ENCODE measurements at regions not wholly inside any gene's neighbourhood (a gene's known extent, or its start where the extent isn't known, plus 50 kb on each side); places are given as distances from the start of the nearest gene placed in this dataset.

DNA sequence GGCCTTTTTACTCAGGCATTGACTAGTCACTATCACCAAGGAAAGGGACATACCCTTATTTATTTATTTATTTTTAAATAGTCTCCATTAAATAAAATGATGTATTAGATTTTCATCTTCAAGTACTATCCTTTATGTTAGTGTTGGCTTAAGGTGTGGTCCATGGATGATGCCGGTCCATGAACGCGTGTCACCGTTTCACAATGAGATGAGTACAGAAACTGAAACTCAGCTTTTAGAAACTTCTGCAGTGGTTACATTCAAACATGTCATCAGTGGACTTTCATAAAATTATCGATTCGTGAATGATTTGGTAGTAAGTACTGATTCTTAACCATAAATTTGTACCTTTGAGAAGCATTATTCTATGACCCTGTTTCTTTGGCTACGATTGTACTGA, 166.6 kb downstream of the SATB1 start:
- Histone ChIP-seq H3K27ac (ENCODE audit: low read depth, low read length) (no peak overlapping the region), H3K4me3 (ENCODE audit: low read length) (no peak overlapping the region), H3K27me3 (ENCODE audit: control insufficient read depth, insufficient read depth, low read length, poor library complexity, severe bottlenecking) (no peaks in the 10 kb centered on the region), H3K36me3 (ENCODE audit: control insufficient read depth, insufficient read depth, low read length) (no peaks in the 10 kb centered on the region), H3K9me3 (ENCODE audit: control insufficient read depth, low read length) (peaks cover 8% of the 10 kb centered on the region), H3K9ac (ENCODE audit: extremely low read depth, low read length, poor library complexity, severe bottlenecking) (no peak overlapping the region), H3K4me1 (ENCODE audit: control insufficient read depth, insufficient read depth, low read length) (no peaks in the 10 kb centered on the region)
- TF ChIP-seq CTCF (conservative IDR thresholded peaks at IDR 0.05), result no peak
- Mint-ChIP-seq H3K27me3 (ENCODE audit: insufficient read depth) (no peaks in the 10 kb centered on the region), H3K9me3 (peaks cover 2% of the 10 kb centered on the region), H3K4me3 (no peak overlapping the region), H3K27ac (no peak overlapping the region), H3K4me1 (peaks cover 5% of the 10 kb centered on the region), H3K36me3 (ENCODE audit: low read depth) (peaks cover 14% of the 10 kb centered on the region)
- DNase-seq, result no peak
- 95 to 100% methylated on average over 4 to 7 of the region's 7 CpGs for WGBS, 2 experiments (ENCODE audit: insufficient coverage in 1 of 2, insufficient read length in 1 of 2)

- Histone ChIP-seq H3K27me3 (ENCODE audit: control insufficient read depth, insufficient read depth, low read length, poor library complexity, severe bottlenecking) (no peaks in the 10 kb centered on the region), H3K27ac (ENCODE audit: low read depth, low read length) (no peak overlapping the region), H3K9me3 (ENCODE audit: control insufficient read depth, low read length) (no peaks in the 10 kb centered on the region), H3K4me3 (ENCODE audit: low read length) (no peak overlapping the region), H3K9ac (ENCODE audit: extremely low read depth, low read length, poor library complexity, severe bottlenecking) (no peak overlapping the region), H3K36me3 (ENCODE audit: control insufficient read depth, insufficient read depth, low read length) (no peaks in the 10 kb centered on the region), H3K4me1 (ENCODE audit: control insufficient read depth, insufficient read depth, low read length) (peaks cover 9% of the 10 kb centered on the region)
- no peaks in the 10 kb centered on the region for H3K9me3 Mint-ChIP-seq
- no peak for TF ChIP-seq CTCF (conservative IDR thresholded peaks at IDR 0.05)
- H3K27me3 Mint-ChIP-seq (ENCODE audit: insufficient read depth), result no peaks in the 10 kb centered on the region
- H3K27ac Mint-ChIP-seq, result no peak overlapping the region
- H3K4me1 Mint-ChIP-seq, result peaks cover 25% of the 10 kb centered on the region
- H3K36me3 Mint-ChIP-seq (ENCODE audit: low read depth), result peaks cover 9% of the 10 kb centered on the region
- DNase-seq, result no peak
- no peak overlapping the region for H3K4me3 Mint-ChIP-seq
- WGBS, 2 experiments (ENCODE audit: insufficient coverage in 1 of 2, insufficient read length in 1 of 2), result 89 to 100% methylated on average over 2 to 3 of the region's 4 CpGs
Observed at GRCh38 chr3:18252578-18252977, 172.6 kb downstream of the SATB1 start.

- H3K9me3 ChIP-seq (ENCODE audit: control insufficient read depth, low read length), result no peaks in the 10 kb centered on the region
- WGBS, 2 experiments (ENCODE audit: insufficient coverage in 1 of 2, insufficient read length in 1 of 2), result 81 to 90% methylated on average over 2 of the region's 2 CpGs
- no peak for TF ChIP-seq CTCF (conservative IDR thresholded peaks at IDR 0.05)
- no peaks in the 10 kb centered on the region for H3K27me3 Mint-ChIP-seq (ENCODE audit: insufficient read depth)
- H3K27me3 ChIP-seq (ENCODE audit: control insufficient read depth, insufficient read depth, low read length, poor library complexity, severe bottlenecking), result no peaks in the 10 kb centered on the region
- H3K4me1 ChIP-seq (ENCODE audit: control insufficient read depth, insufficient read depth, low read length), result peaks cover 9% of the 10 kb centered on the region
- H3K27ac Mint-ChIP-seq, result no peak overlapping the region
- no peaks in the 10 kb centered on the region for H3K9me3 Mint-ChIP-seq
- peaks cover 9% of the 10 kb centered on the region for H3K36me3 Mint-ChIP-seq (ENCODE audit: low read depth)
- no peak for DNase-seq
- no peak overlapping the region for H3K4me3 ChIP-seq (ENCODE audit: low read length)
- peaks cover 41% of the 10 kb centered on the region for H3K4me1 Mint-ChIP-seq
- H3K9ac ChIP-seq (ENCODE audit: extremely low read depth, low read length, poor library complexity, severe bottlenecking), result no peak overlapping the region
- H3K36me3 ChIP-seq (ENCODE audit: control insufficient read depth, insufficient read depth, low read length), result no peaks in the 10 kb centered on the region
- H3K27ac ChIP-seq (ENCODE audit: low read depth, low read length), result no peak overlapping the region
- H3K4me3 Mint-ChIP-seq, result no peak overlapping the region
Observed at GRCh38 chr3:18250991-18251390, 174.1 kb downstream of the SATB1 start.

Data from endodermal cell (in vitro differentiated cells).